A673 (cell line): ENCODE measurements at regions not wholly inside any gene's neighbourhood (a gene's known extent, or its start where the extent isn't known, plus 50 kb on each side); places are given as distances from the start of the nearest gene placed in this dataset.
"Not testable (repeated sequence)": the region's sequence is repeated elsewhere in the genome, so short reads cannot be mapped to it uniquely, and the experiment has no call there.

ENCODE experiments used
- BruUV-seq: library from RNA; stranded (reverse); fragments of 400-500 nt; replicated peaks from 2 replicates; lab custom pipeline; 2021; lab: Mats Ljungman, UMichigan
- CTCF ChIA-PET: fragments of 300-600 bp; sonication (Branson Sonifier 250); formaldehyde crosslinking; loops from one replicate; lab custom pipeline; 2022; ENCODE audit warnings: antibody characterized with exemption; lab: Charles Lee
- POLR2A ChIA-PET: fragments of 300-600 bp; sonication (Branson Sonifier 250); formaldehyde crosslinking; loops from one replicate; lab custom pipeline; 2022; ENCODE audit warnings: antibody characterized with exemption; ENCODE audit not compliant: low non-redundant PET; lab: Charles Lee
- DNase-seq: peaks from one replicate; pipeline ENCODE4 v3.0.0-alpha.2; 2015; ENCODE audit warnings: low spot score
- H3K27ac ChIP-seq: fragments of 200-600 bp; sonication (generic); 2 replicates; pipeline ENCODE4 v1.5.1; 2016; ENCODE audit warnings: mixed run types, low read depth, mild to moderate bottlenecking, mixed read lengths, antibody characterized with exemption, low read length; ENCODE audit not compliant: poor library complexity, severe bottlenecking
- H3K27me3 ChIP-seq: fragments of 200-600 bp; sonication (generic); replicated peaks from 2 replicates; pipeline ENCODE4 v1.6.1; 2017; ENCODE audit warnings: mixed run types, low read depth, mild to moderate bottlenecking, mixed read lengths, antibody characterized with exemption, low read length; ENCODE audit not compliant: insufficient read depth, poor library complexity
- H3K36me3 ChIP-seq: fragments of 200-600 bp; sonication (generic); 2 replicates; pipeline ENCODE4 v1.6.1; 2016; ENCODE audit warnings: mixed run types, mild to moderate bottlenecking, mixed read lengths, antibody characterized with exemption, low read length; ENCODE audit not compliant: insufficient read depth, poor library complexity, severe bottlenecking
- H3K4me1 ChIP-seq: fragments of 200-600 bp; sonication (generic); 2 replicates; pipeline ENCODE4 v1.6.1; 2017; ENCODE audit warnings: mixed run types, mild to moderate bottlenecking, mixed read lengths, antibody characterized with exemption, low read length; ENCODE audit not compliant: insufficient read depth, poor library complexity, severe bottlenecking
- H3K4me3 ChIP-seq: fragments of 200-600 bp; sonication (generic); 2 replicates; pipeline ENCODE4 v1.5.1; 2016; ENCODE audit warnings: low read depth, mixed run types, mild to moderate bottlenecking, mixed read lengths, low read length; ENCODE audit not compliant: poor library complexity, severe bottlenecking
- H3K9me3 ChIP-seq: fragments of 200-600 bp; sonication (generic); 2 replicates; pipeline ENCODE4 v1.6.1; 2016; ENCODE audit warnings: mixed run types, low read depth, mild to moderate bottlenecking, mixed read lengths, antibody characterized with exemption, low read length; ENCODE audit not compliant: poor library complexity, severe bottlenecking
- EZH2 ChIP-seq: fragments of 200-600 bp; sonication (generic); IDR thresholded peaks from 2 replicates; pipeline ENCODE4 v1.6.1; 2017; ENCODE audit warnings: borderline replicate concordance, low read depth, mild to moderate bottlenecking, mixed read lengths, antibody characterized with exemption, low read length; ENCODE audit not compliant: poor library complexity, severe bottlenecking
- intact Hi-C: fragments of 100-400 bp; cut with micrococcal nuclease; formaldehyde crosslinking; loops from one replicate; pipeline ENCODE4 v1.10.0; 2022; ENCODE audit not compliant: unreplicated experiment
- TF ChIP-seq, protein P1 (sequence below): fragments of 300-800, 200-600 bp; sonication (generic); conservative IDR thresholded peaks from 2 replicates; pipeline ENCODE4 v1.5.1; 2017; ENCODE audit warnings: low read depth, mild to moderate bottlenecking, antibody characterized with exemption, low read length, moderate library complexity, mixed read lengths

GRCh38 chr3:165613014-165613413 lies 224.2 kb downstream of the BCHE start:
- intact Hi-C loops = no loop called here
- Histone ChIP-seq H3K4me3 (no peak overlapping the region), H3K4me1 (no peaks in the 10 kb centered on the region), H3K36me3 (no peaks in the 10 kb centered on the region), H3K27ac (no peak overlapping the region), H3K9me3 (no peaks in the 10 kb centered on the region), H3K27me3 (no peaks in the 10 kb centered on the region)
- POLR2A ChIA-PET = no interaction called here
- BruUV-seq = no TSS peak
- no peak for DNase-seq
- CTCF ChIA-PET = no interaction called here
- TF ChIP-seq, protein P1, sequence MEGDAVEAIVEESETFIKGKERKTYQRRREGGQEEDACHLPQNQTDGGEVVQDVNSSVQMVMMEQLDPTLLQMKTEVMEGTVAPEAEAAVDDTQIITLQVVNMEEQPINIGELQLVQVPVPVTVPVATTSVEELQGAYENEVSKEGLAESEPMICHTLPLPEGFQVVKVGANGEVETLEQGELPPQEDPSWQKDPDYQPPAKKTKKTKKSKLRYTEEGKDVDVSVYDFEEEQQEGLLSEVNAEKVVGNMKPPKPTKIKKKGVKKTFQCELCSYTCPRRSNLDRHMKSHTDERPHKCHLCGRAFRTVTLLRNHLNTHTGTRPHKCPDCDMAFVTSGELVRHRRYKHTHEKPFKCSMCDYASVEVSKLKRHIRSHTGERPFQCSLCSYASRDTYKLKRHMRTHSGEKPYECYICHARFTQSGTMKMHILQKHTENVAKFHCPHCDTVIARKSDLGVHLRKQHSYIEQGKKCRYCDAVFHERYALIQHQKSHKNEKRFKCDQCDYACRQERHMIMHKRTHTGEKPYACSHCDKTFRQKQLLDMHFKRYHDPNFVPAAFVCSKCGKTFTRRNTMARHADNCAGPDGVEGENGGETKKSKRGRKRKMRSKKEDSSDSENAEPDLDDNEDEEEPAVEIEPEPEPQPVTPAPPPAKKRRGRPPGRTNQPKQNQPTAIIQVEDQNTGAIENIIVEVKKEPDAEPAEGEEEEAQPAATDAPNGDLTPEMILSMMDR = no peak
- TF ChIP-seq EZH2 = no peak

DNA sequence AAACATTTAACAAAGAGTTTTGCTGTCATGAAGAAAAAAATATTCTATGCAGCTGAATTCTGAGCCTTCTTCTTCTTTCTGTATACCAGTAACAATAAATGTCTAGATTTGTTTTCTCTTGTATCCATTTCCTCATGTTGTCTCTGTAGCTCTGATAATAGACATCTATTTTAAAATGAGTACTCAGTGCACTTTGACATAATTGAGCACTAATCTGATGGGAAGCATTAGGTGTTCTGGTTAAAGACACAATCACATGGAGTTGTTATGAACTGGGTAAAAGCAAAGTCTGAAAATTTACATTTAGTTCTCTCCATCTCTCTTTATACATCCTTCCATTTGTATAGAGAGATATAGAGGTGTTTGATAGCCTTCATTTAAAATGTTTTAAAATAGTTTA lies 230.0 kb downstream of the BCHE start:
- Histone ChIP-seq H3K27me3 (no peaks in the 10 kb centered on the region), H3K27ac (no peak overlapping the region), H3K36me3 (no peaks in the 10 kb centered on the region), H3K4me1 (no peaks in the 10 kb centered on the region), H3K4me3 (no peak overlapping the region), H3K9me3 (no peaks in the 10 kb centered on the region)
- POLR2A ChIA-PET = no interaction called here
- no peak for TF ChIP-seq EZH2
- TF ChIP-seq, protein P1 = no peak
- intact Hi-C loops = no loop called here
- no peak for DNase-seq
- no TSS peak for BruUV-seq
- CTCF ChIA-PET = no interaction called here

- no peaks in the 10 kb centered on the region for H3K9me3 ChIP-seq
- no peaks in the 10 kb centered on the region for H3K4me1 ChIP-seq
- TF ChIP-seq, protein P1 = no peak
- CTCF ChIA-PET = no interaction called here
- no peaks in the 10 kb centered on the region for H3K27me3 ChIP-seq
- no TSS peak for BruUV-seq
- intact Hi-C loops = no loop called here
- POLR2A ChIA-PET = no interaction called here
- H3K36me3 ChIP-seq = no peaks in the 10 kb centered on the region
- H3K4me3 ChIP-seq = no peak overlapping the region
- H3K27ac ChIP-seq = no peak overlapping the region
- DNase-seq = no peak
Measured at GRCh38 chr3:165603196-165603595, 234.0 kb downstream of the BCHE start.

DNA sequence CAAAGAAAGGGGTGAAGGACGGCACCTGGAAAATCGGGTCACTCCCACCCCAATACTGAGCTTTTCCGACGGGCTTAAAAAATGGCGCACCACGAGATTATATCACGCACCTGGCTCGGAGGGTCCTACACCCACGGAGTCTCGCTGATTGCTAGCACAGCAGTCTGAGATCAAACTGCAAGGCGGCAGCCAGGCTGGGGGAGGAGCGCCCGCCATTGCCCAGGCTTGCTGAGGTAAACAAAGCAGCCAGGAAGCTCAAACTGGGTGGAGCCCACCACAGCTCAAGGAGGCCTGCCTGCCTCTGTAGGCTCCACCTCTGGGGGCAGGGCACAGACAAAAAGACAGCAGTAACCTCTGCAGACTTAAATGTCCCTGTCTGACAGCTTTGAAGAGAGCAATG lies 264.7 kb downstream of the BCHE start:
- CTCF ChIA-PET, POLR2A ChIA-PET, DNase-seq: not testable (repeated sequence)

More for the DNA sequence above, 264.7 kb downstream of the BCHE start:
- H3K36me3 ChIP-seq, H3K9me3 ChIP-seq, H3K4me3 ChIP-seq, intact Hi-C loops, H3K4me1 ChIP-seq, H3K27ac ChIP-seq, H3K27me3 ChIP-seq, BruUV-seq: not testable (repeated sequence)
